Activated CD4-positive, alpha-beta T cell treated with anti-CD3 and anti-CD28 coated beads, Interleukin-2, amount 50 U/mL, for 24 hours (primary cell): ENCODE measurements at regions not wholly inside any gene's neighbourhood (a gene's known extent, or its start where the extent isn't known, plus 50 kb on each side); places are given as distances from the start of the nearest gene placed in this dataset.

Source experiments
- DNase-seq, 2 donors: peaks; one replicate each; pipeline ENCODE4 v3.0.0-alpha.2; 2020; ENCODE audit warnings: low read depth in 1 of 2, low spot score in 1 of 2

DNA sequence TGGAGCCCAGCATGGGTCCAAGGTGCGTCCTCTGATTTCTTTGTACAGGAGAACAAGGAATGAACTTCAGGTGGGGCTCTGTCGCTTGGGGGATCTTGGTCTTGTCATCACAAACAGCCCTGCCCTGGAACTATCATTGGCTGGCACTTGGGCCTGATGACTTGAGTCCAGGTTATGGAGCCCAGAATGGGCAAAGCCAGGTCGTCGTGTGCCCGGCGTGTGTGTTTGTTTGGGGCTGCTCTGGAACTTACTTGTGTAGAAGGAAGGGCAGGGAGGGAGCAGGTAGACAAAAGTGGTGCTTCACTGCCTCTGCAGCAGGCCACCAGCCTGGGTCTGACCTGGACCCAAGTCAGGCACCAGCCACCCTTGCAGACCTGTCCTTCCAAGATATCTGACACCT, 306.3 kb upstream of the HS6ST1 start:
- DNase-seq: no peak

DNA sequence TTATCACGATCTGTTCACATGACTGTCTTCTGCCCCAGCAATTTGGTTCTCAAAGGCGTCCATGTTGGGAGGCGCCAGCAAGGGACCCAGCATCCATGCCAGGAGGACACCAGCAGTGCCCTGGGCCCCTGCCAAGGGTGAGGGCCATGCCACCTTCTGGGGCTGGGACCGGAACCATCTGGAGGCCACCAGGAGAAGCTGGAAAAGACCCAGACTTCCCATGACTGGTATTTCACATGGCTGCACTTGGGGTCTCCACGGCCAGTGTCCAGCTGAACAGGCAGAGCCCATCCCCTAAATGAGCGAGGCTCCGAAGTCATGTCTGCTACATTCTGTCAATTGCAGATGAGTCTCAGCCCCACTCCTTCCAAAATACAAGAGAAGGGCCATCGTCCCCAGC, 306.8 kb upstream of the HS6ST1 start:
- no peak for DNase-seq

DNA sequence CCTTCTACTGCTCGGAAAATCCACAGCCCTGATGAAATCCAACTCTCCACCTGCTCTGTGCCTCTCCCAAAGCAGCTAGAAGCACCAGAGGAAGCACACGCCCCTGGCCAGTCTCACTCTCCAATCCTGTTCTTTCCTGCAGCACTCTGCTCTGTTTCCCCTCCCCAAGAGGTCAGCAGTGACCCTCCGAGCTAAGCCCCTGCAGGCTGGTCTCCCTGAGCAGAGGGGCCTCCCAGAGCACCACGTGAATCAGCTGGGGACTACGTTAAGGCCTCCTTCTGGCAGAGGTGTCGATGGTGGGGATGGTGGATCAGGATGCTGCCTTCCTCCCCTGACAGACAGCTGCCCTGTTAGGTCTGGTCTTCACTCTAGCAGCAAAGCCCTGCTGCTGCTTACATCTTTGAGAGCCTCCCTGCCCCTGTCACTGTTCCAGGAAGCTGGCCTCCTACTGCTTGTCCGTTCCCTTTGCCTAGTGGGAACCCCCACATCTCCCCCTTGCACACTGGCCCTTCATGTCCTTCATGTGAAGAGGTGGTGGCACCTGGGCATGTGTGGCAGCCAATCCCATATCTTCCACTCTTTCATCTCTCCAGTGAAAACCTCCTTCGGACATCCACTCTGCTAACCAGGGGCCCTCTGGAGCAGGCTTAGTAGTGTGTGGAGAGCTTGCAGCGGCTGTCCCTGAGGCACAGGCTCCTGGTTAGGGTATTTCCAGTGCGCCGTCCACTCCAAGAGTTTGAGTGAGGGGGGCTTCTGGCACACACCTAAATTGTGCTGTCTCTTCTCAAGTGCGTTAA, 307.5 kb upstream of the HS6ST1 start:
- DNase-seq: no peak

DNA sequence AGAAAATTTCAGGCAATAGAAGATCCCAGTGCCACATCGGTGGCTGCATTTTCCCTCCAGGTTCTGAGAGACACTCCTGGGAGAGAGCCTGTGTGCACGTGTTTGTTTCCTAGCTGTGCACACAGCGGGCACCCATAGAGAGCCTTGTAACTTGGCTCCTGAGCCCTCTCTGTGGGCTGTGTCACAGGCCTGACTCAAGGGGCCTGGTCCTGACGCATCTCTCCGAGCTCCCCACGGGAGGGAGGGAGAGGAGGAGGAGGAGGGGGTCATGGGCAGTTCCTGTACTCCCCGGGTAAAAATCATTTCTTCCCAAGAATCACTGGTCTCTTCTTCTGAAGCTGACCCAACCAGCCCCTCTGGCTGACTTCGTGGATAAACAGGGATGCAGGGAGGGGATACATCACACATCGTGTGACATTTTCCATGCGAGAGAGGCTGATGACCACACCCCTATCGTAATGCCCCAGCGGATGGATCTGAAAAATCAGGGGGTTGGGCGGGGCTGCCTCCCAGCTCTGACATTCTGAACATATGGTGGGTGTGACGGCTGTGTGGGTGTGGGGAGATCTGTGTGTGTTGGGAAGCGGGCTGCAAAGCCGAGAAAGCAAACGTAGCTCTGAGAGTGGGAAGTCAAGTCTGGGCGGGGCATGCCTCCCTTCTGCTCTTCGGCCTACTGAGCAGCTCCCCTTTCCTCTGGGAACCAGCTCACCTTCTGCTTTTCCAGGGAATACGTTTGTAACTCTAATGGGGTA, 308.3 kb upstream of the HS6ST1 start:
- DNase-seq: no peak

DNA sequence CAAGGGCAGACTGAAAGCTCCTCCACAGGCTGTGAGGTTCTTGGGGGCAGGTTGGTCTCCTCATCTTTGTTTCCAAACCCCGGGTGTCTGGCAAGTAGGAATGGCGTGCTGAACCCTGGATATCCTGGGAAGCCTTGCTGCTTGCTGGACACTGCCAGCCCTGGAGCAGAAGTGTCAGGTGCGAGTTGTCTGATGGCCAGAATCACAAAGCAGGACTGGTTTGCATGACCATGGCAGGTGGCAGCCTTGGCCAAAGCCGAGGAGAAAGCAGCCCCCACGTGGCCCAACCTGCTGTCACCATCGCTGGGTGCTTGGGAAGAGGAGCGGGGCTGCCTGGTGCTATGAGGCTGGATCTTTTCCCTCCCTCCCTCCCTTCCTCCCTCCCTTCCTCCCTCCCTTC, 309.5 kb upstream of the HS6ST1 start:
- no peak for DNase-seq

DNA sequence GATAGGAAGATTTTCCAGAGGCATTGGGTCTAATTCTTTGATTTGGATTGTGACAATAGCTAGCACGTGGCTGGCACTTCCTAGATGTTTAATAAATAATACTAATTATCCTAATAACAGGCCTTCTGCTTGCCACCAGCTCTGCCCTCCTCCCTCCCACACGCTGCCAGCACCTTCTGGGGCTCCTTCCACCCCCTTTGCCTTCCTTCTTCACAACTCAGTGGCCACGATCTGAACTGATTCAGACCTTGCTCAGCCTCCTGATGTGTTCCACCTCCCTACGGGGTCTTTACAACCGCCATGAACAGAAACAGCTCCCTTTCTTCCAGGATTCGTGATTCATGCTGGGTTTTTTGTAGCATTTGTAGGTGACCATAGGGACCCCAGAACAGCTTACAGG, 310.3 kb upstream of the HS6ST1 start:
- DNase-seq: no peak

DNA sequence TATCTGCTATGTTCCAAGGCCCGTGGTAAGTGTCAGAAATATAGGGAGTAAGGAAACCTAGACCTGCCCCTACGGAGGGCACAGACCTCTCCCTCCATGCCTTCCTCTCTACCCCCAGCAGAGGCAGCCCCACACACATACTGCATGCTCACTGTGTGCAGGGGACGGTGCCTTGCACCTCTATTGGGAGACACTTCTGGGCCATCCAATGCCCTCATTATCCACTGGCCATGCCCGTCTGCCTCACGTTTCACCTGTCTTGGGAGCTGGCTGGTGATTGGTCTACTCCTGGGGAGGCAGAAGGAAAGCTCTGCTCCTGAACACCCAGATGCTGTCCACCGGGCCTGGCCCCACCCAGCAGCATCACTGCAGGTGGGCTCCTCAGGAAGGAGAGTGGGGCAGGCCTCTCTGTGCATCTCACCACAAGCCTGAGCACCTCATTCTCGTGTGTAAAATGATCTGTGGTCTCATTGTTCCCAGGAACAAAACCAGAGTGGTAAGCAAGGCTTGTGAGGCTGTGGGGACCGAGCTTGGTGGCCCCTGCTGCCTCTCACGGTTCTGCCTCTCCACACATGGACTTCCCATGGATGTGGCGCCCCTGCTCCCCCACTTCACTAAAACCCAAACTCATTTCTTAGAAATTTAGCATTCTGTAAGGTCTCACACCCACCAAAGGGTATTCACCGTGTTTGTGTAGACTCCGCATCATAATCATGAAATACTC, 312.5 kb upstream of the HS6ST1 start:
- no peak for DNase-seq

DNA sequence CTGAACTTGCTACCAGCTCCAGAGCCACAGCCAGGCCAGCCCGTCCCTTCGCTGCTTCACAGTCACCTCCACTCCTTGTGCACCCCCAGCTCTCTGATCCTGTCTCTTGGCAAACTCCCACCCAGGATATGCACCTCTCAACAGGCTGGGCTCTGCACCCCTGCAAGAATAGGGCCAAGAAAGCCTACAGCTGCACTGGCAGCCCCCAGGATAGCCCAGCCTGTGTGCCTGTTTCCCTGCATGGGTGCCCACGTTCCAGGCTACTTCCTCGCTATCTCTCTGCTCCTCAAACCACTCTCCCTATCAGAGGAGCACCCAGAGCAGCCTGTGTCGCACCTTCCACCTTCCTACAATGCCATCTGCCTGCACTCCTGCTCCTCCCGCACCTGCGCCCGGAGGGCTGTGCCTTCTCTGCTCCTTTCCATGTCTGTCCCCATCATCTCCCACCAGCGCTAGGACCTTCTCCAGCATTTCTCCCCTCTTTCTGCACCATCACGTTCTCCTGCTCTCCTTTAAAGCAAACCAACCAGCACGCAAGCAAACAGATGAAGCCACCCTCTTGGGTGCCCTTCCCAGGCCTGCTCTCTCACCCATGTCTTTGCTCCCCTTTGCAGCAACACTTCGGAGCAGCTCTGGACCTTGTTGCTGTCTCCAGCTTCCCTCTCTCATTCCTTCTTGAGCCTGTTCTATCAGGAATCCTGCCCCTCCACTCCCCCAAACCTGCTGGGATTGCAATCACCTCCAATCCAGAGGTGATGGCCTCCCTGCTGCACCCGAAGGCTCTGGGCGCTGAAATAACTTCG, 313.2 kb upstream of the HS6ST1 start:
- DNase-seq: no peak

DNA sequence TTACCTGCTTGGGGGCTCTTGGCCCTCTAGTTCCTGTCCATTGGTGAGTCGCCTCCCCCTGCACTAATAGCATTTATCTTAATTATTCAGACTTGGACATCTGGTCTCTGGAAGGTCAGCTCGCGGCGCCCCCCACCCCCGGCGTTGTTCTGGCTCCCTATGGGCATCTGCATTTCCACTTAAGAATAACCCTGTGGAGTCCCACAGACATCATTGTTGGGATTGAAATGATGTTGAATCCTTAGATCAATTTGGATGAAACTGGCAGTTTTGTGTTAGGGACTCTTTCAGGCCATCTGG, 313.8 kb upstream of the HS6ST1 start:
- no peak for DNase-seq

DNA sequence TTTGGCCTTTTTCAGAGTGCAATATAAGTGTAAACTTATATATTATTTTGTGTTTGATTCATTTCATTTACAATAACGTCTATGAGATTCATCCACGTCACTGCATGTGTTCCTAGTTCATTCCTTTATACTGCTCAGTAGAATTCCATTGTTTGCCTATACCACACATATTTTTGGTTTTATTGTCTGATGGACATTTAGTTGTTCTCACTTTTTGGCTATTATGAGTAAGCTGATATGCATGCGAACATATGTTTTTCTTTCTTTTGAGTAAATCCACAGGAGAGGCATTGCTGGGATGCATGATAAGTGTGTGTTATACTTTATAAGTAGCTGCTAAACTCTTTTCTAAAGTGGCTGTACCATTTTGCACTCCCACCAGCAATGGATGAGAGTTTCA, 314.8 kb upstream of the HS6ST1 start:
- DNase-seq: no peak

DNA sequence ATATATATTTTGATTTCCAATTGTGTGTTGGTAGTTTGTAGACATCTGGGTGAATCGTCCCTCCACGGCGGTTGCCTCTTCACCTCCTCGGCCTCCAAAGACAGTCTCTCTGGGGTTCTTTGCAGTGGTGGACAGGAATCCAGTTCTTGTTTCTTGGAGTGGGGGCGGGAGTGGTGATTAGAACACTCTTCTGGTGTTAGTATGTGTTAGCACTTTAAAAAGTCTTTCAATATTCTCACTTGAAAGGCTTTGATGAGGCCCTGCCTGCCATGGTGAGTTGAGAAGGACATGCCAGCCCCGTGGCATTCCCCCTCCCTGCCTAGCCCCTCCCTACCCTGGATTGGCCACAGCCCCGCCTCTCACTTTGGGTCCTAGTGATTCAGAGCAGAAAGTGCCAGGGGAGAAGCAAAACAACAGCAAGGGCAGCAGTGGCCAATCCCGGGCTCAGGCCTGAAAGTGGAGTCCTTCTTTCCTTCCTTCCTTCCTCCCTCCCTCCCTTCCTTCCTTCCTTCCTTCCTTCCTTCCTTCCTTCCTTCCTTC, 316.8 kb upstream of the HS6ST1 start:
- no peak for DNase-seq

DNA sequence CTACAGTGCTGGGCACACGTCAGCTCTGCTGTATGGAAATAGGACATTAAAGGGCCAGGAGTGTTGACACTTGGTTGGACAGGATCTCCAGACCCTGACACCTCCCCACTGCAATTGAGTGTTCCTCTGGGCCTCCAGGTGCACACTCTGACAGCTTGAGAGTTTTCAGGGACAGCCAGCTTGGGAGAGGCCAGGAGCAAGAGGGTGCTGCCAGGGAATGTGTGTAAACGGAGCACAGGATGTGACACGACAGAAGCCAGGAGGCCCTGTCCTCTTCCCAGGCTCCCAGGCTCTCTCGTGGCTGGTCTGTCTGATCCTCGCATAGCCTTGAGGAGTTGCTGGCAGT, 318.1 kb upstream of the HS6ST1 start:
- no peak for DNase-seq

DNA sequence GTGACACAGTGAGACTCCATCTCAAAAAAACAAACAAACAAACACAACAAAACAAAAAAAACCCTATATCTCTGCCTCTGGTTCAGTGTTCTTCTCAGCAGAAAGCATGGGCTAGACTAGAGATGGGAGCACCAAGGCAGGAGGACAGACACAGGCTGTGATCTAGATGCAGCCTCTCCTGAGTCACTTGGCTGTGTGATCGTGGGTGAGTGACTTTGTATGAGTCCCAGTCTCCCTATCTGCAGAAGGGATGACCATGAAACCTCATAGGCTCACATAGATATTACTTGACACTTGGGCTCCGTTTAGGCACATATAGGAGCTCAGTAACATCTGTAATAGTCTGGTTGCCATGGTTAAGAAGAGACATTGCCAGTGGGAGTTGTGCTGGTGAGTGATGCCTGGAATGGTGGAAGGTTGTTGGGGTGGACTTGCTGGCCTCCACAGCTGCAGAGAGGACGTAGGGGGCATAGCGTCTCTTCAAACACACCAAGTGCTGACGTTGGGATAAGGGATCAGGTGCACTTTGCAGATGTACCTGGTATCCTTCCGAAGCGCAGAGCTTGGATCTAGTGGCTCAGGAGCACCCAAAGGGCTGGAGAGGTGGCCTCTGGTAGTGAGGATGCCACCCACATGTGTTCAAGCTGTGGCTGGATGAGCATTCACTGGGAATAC, 318.9 kb upstream of the HS6ST1 start:
- DNase-seq: no peak

DNA sequence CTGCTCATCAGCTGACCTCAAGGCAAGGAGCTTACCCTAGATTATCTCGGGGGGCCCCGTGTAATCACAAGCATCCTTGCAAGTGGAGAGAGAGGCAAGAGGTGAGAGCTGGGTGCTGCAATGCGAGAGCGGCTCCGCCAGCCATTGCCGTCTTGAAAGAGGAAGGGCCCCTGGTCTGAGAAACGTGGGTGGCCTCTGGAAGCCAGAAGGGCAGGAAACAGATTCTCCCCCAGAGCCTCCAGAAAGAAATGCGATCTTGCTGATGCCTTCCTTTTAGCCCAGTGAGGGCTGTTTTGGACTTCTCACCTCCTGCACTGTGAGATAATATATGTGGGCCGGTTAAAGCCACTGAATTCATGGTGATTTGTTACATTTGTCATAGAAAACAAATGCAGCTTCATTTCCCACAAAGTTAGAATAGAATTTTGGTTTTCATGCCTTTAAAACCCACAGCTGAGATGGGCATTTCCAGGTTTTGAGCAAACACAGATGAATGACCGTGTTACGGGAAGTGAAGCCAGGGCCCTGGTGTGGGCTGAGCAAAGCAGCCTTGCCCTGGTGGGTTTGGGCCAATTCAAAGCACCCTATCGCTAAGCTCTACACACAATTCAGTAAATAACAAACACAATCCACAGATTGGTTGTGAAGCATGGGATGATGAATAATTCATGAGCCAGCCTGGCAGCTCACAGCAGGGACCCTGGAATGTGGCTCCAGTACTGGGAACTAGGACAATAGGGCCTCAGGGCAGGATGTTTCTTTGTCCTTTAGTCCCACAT, 319.9 kb upstream of the HS6ST1 start:
- DNase-seq: no peak

DNA sequence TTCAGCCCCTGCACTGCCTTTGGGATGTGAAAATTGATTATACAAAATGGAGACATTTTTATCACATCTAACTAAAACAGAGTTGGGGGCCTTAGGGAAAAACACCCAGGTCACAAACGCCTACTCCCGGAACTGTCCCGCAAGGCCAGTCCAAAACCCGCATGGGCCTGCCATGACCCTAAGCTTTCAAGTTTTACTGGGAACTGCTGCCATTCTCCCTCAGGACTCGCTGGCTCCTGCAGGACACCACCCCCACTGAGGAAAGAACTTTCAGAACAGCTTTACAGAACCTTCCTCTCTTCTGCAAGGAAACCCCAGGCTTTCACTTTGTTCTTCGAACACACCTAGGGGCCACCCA, 320.4 kb upstream of the HS6ST1 start:
- no peak for DNase-seq

DNA sequence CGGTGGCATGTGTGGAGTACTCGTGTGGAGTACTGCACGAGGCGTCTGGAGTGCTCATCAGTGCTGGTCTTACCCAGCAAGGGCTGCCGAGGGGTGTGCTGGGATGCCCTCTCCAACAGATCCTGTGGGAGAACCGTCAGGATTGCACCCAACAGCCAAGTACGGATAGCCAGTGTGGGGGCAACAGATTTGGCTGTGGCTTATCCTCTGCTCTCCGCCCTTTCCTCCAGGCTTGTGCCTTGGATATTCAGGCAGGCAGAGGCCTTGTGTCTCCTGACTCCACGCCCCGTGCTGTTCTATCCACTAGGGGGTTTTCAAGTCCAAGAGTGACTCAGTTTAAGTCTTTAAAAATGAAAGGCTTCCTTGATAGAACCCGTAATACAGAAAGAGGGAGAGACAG, 321.0 kb upstream of the HS6ST1 start:
- no peak for DNase-seq

DNA sequence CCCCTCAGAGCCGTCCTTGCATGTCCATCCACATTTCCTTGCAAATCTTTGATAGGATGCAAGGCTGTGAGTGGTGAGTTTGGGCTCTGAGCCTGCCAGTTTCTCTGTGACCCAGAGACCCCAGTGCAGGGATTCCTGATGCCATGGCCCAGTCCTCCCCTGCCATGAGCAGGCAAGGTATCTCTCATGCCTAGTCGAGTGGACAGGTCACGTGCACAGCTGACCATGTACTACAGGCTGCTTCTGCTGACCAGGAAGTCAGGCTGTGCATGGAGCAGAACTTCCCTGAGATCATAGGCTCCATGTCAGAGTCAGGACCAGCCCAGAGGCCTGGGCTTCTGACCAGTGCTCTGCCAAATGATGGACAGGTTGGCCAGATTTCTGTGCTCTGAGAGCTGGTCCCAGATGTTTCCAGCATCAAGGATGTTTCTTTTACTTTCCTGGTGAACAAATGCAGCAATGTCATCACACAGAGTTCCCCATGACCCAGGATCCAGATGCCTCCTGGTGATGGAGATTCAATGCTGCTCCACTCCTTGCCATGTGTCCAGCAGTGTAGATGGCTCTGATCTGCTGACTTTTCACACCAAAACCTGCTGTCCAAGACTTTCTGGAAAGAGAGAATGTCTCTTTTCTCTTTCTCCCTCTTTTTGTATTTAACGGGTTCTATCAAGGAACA, 321.6 kb upstream of the HS6ST1 start:
- no peak for DNase-seq

DNA sequence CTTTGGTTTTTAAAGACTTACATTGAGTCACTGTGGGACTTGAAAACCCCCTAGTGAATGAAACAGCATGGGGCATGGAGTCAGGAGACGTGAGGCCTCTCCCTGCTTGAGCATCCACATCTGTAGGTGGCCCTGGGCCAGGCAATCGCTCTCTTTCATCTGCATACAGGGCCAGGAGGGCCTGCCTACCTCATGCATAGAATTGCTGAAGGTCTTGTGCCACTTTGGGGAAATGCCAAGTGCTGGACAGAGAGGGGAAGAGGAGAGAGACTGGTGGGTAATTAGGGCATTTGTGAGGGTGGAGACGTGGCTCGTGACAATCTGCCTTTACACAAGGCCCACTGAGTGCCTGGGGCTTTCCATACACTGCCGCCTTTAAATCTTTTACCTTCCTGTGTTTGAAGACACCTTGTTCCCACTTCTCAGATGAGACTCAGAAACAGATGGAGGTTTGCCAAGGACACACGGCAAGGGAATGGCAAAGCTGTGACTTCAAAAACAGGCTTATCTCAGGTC, 322.2 kb upstream of the HS6ST1 start:
- no peak for DNase-seq

DNA sequence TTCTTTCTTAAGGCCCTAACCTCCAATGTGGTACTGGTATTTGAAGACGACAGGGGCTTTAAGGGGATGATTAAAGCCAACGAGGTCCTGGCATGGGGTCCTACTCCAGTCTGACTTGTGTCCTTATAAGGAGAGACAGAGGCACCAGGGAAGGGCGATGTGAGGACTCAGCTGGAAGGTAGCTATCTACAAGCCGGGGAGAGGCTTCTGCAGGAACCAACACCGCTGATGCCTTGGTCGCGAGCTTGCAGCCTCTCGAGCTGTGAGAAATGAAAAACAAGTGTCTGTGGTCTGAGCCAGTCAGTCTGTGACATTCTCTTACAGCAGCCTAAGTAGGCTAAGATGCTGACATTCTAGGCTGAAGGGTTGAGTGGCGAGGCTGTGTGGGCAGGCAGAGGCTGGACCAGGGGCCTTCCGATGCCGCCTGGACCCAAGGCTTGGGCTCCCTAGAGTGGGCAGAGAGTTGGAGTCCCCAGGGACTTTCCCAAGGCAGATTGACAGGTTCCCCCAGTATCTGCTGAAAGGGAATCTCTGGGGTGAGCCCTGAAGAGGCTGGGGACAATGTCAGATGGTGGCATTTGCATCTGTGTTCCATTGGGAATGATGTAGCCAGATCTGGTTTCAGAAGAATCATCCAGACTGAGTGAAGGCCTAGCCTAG, 322.9 kb upstream of the HS6ST1 start:
- DNase-seq: no peak
